ENCODE measurements at regions not wholly inside any gene's neighbourhood (a gene's known extent, or its start where the extent isn't known, plus 50 kb on each side); places are given as distances from the start of the nearest gene placed in this dataset.

- H3K4me3 Mint-ChIP-seq: no peak overlapping the region
- H3K27ac Mint-ChIP-seq: no peak overlapping the region
- no peak for DNase-seq (ENCODE audit: low spot score)
- no peaks in the 10 kb centered on the region for H3K9me3 Mint-ChIP-seq
- H3K4me1 Mint-ChIP-seq (ENCODE audit: low read depth): no peaks in the 10 kb centered on the region
- H3K27me3 Mint-ChIP-seq (ENCODE audit: low read depth): no peaks in the 10 kb centered on the region
- H3K36me3 Mint-ChIP-seq (ENCODE audit: low read depth): no peaks in the 10 kb centered on the region
Measured at GRCh38 chr6:156348424-156348823, 428.8 kb upstream of the ARID1B start.

GRCh38 chr6:156347656-156348055 is 429.5 kb upstream of the ARID1B start:
- no peaks in the 10 kb centered on the region for H3K4me1 Mint-ChIP-seq (ENCODE audit: low read depth)
- H3K9me3 Mint-ChIP-seq: no peaks in the 10 kb centered on the region
- no peak overlapping the region for H3K4me3 Mint-ChIP-seq

GRCh38 chr6:156347246-156347645 is 429.9 kb upstream of the ARID1B start:
- no peak overlapping the region for H3K27ac Mint-ChIP-seq
- DNase-seq (ENCODE audit: low spot score): no peak
- no peaks in the 10 kb centered on the region for H3K27me3 Mint-ChIP-seq (ENCODE audit: low read depth)
- H3K4me1 Mint-ChIP-seq (ENCODE audit: low read depth): no peaks in the 10 kb centered on the region
- H3K36me3 Mint-ChIP-seq (ENCODE audit: low read depth): no peaks in the 10 kb centered on the region
- no peak overlapping the region for H3K4me3 Mint-ChIP-seq
- no peaks in the 10 kb centered on the region for H3K9me3 Mint-ChIP-seq

More at GRCh38 chr6:156347656-156348055, 429.5 kb upstream of the ARID1B start:
- Mint-ChIP-seq H3K27ac (no peak overlapping the region), H3K36me3 (ENCODE audit: low read depth) (no peaks in the 10 kb centered on the region), H3K27me3 (ENCODE audit: low read depth) (no peaks in the 10 kb centered on the region)
- no peak for DNase-seq (ENCODE audit: low spot score)

DNA sequence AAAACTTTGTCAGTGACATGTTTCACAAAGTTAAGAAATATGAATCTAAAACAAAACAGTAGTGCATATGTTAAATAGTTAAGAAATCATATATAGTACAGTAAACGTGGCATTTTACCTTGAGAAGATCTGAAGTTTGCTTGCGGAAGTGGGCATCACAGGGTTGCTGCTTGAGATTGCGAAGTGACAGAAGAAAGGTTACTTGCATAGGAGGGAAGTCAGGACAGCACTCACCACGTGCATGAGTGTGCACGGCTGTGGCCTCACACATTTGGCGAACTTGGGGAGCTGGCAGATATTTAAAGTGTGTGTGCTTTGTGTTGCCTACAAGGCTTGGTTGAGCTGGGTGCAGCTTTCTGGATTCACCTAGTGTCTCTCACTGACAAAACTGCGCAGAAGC is 431.5 kb upstream of the ARID1B start:
- Mint-ChIP-seq H3K4me1 (ENCODE audit: low read depth) (no peaks in the 10 kb centered on the region), H3K9me3 (no peaks in the 10 kb centered on the region), H3K27ac (no peak overlapping the region), H3K4me3 (no peak overlapping the region), H3K36me3 (ENCODE audit: low read depth) (no peaks in the 10 kb centered on the region), H3K27me3 (ENCODE audit: low read depth) (no peaks in the 10 kb centered on the region)
- DNase-seq (ENCODE audit: low spot score): no peak

- no peak for DNase-seq (ENCODE audit: low spot score)
- H3K4me1 Mint-ChIP-seq (ENCODE audit: low read depth): no peaks in the 10 kb centered on the region
Measured at GRCh38 chr6:156344491-156344890, 432.7 kb upstream of the ARID1B start.

DNA sequence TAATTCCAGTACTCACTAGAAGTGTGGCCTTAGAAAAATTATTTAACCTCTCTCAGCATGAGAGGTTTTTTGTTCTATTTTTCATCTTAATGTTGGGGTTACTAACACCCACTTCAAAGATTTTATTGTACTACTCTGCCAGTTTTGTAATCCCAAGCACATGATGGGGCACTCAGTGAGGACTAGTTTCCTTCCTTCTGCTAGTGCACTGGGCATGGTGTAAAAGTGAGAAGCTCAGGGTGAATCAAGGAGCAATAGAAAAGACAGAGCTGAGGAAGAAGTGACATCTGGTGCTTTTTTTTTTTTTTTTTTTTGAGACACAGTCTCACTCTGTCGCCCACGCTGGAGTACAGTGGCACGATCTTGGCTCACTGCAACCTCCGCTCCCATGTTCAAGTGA is 439.4 kb upstream of the ARID1B start:
- Mint-ChIP-seq H3K4me1 (ENCODE audit: low read depth) (no peaks in the 10 kb centered on the region), H3K36me3 (ENCODE audit: low read depth) (no peaks in the 10 kb centered on the region), H3K27me3 (ENCODE audit: low read depth) (no peaks in the 10 kb centered on the region), H3K9me3 (peaks cover 8% of the 10 kb centered on the region), H3K4me3 (no peak overlapping the region), H3K27ac (no peak overlapping the region)
- DNase-seq (ENCODE audit: low spot score): no peak

More at GRCh38 chr6:156344491-156344890, 432.7 kb upstream of the ARID1B start:
- H3K9me3 Mint-ChIP-seq: no peaks in the 10 kb centered on the region
- no peaks in the 10 kb centered on the region for H3K27me3 Mint-ChIP-seq (ENCODE audit: low read depth)
- no peak overlapping the region for H3K27ac Mint-ChIP-seq
- H3K4me3 Mint-ChIP-seq: no peak overlapping the region
- H3K36me3 Mint-ChIP-seq (ENCODE audit: low read depth): no peaks in the 10 kb centered on the region

GRCh38 chr6:156336733-156337132 is 440.4 kb upstream of the ARID1B start:
- Mint-ChIP-seq H3K4me1 (ENCODE audit: low read depth) (no peaks in the 10 kb centered on the region), H3K9me3 (peaks cover 11% of the 10 kb centered on the region), H3K27ac (no peak overlapping the region), H3K27me3 (ENCODE audit: low read depth) (no peaks in the 10 kb centered on the region), H3K36me3 (ENCODE audit: low read depth) (no peaks in the 10 kb centered on the region), H3K4me3 (no peak overlapping the region)
- DNase-seq (ENCODE audit: low spot score): no peak

DNA sequence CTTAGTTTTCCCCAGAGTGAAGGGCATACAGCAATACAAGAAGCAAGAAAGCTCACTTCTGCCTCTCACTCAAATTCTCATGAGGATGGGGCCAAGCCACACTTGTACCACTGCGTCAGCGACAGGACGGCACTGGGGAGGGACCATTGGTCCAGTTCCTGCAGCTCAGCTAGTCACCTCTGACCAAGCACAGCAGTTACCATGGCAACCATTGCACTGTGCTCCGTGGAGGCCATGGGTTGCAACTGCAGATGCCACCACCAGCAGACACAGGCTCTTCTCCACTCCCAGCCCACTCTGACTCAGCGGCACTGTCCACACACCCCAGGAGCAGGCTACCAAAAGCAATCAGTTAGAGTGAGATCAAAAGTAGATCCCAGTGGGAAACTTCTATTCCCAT is 441.1 kb upstream of the ARID1B start:
- no peak overlapping the region for H3K4me3 Mint-ChIP-seq
- H3K27me3 Mint-ChIP-seq (ENCODE audit: low read depth): no peaks in the 10 kb centered on the region
- no peaks in the 10 kb centered on the region for H3K36me3 Mint-ChIP-seq (ENCODE audit: low read depth)
- DNase-seq (ENCODE audit: low spot score): no peak
- no peaks in the 10 kb centered on the region for H3K4me1 Mint-ChIP-seq (ENCODE audit: low read depth)
- peaks cover 18% of the 10 kb centered on the region for H3K9me3 Mint-ChIP-seq
- H3K27ac Mint-ChIP-seq: no peak overlapping the region

GRCh38 chr6:156334966-156335365 is 442.2 kb upstream of the ARID1B start:
- Mint-ChIP-seq H3K36me3 (ENCODE audit: low read depth) (no peaks in the 10 kb centered on the region), H3K4me3 (no peak overlapping the region), H3K9me3 (peaks cover 21% of the 10 kb centered on the region), H3K27ac (no peak overlapping the region), H3K27me3 (ENCODE audit: low read depth) (no peaks in the 10 kb centered on the region), H3K4me1 (ENCODE audit: low read depth) (no peaks in the 10 kb centered on the region)
- DNase-seq (ENCODE audit: low spot score): no peak

GRCh38 chr6:156319707-156320106 is 457.5 kb upstream of the ARID1B start:
- H3K27me3 Mint-ChIP-seq (ENCODE audit: low read depth): no peaks in the 10 kb centered on the region
- H3K9me3 Mint-ChIP-seq: no peaks in the 10 kb centered on the region
- no peaks in the 10 kb centered on the region for H3K4me1 Mint-ChIP-seq (ENCODE audit: low read depth)
- H3K4me3 Mint-ChIP-seq: no peak overlapping the region
- no peaks in the 10 kb centered on the region for H3K36me3 Mint-ChIP-seq (ENCODE audit: low read depth)
- H3K27ac Mint-ChIP-seq: no peak overlapping the region
- no peak for DNase-seq (ENCODE audit: low spot score)

- H3K27ac Mint-ChIP-seq: no peak overlapping the region
- no peaks in the 10 kb centered on the region for H3K9me3 Mint-ChIP-seq
- no peak for DNase-seq (ENCODE audit: low spot score)
- H3K4me1 Mint-ChIP-seq (ENCODE audit: low read depth): no peaks in the 10 kb centered on the region
- no peaks in the 10 kb centered on the region for H3K36me3 Mint-ChIP-seq (ENCODE audit: low read depth)
- no peaks in the 10 kb centered on the region for H3K27me3 Mint-ChIP-seq (ENCODE audit: low read depth)
- H3K4me3 Mint-ChIP-seq: no peak overlapping the region
Measured at GRCh38 chr6:156316583-156317125, 460.5 kb upstream of the ARID1B start.

DNA sequence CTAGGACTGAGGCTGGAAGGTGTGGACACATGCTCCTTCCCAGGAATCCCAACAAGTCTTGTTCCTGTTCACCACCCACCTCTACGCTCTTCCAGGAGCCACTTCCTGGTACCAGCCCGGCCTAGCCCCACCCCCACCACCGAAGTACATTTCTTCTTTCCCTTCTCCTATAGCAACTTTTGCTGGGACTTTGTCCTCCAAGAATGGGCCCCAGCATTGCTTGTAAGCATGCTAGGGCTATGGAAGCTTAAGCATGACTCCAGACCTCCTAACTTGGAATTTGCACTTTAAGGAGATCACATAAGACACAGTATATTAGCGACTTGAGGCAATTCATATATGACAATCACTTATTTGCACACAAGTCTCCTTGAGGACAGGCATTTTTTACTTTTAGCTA is 462.0 kb upstream of the ARID1B start:
- Mint-ChIP-seq H3K27ac (no peak overlapping the region), H3K4me3 (no peak overlapping the region), H3K4me1 (ENCODE audit: low read depth) (no peaks in the 10 kb centered on the region), H3K36me3 (ENCODE audit: low read depth) (no peaks in the 10 kb centered on the region), H3K27me3 (ENCODE audit: low read depth) (no peaks in the 10 kb centered on the region), H3K9me3 (no peaks in the 10 kb centered on the region)
- DNase-seq (ENCODE audit: low spot score): no peak

- H3K36me3 Mint-ChIP-seq (ENCODE audit: low read depth): no peaks in the 10 kb centered on the region
- no peak for DNase-seq (ENCODE audit: low spot score)
- H3K27ac Mint-ChIP-seq: no peak overlapping the region
- H3K27me3 Mint-ChIP-seq (ENCODE audit: low read depth): no peaks in the 10 kb centered on the region
- H3K9me3 Mint-ChIP-seq: no peaks in the 10 kb centered on the region
- no peaks in the 10 kb centered on the region for H3K4me1 Mint-ChIP-seq (ENCODE audit: low read depth)
- no peak overlapping the region for H3K4me3 Mint-ChIP-seq
Measured at GRCh38 chr6:156313037-156313436, 464.1 kb upstream of the ARID1B start.

GRCh38 chr6:156311291-156311690 is 465.9 kb upstream of the ARID1B start:
- no peaks in the 10 kb centered on the region for H3K36me3 Mint-ChIP-seq (ENCODE audit: low read depth)
- no peaks in the 10 kb centered on the region for H3K9me3 Mint-ChIP-seq
- H3K4me1 Mint-ChIP-seq (ENCODE audit: low read depth): no peaks in the 10 kb centered on the region
- H3K4me3 Mint-ChIP-seq: no peak overlapping the region
- H3K27ac Mint-ChIP-seq: no peak overlapping the region
- no peaks in the 10 kb centered on the region for H3K27me3 Mint-ChIP-seq (ENCODE audit: low read depth)
- DNase-seq (ENCODE audit: low spot score): no peak

- no peaks in the 10 kb centered on the region for H3K9me3 Mint-ChIP-seq
- DNase-seq (ENCODE audit: low spot score): no peak
- no peaks in the 10 kb centered on the region for H3K36me3 Mint-ChIP-seq (ENCODE audit: low read depth)
- no peak overlapping the region for H3K27ac Mint-ChIP-seq
- H3K4me3 Mint-ChIP-seq: no peak overlapping the region
- H3K27me3 Mint-ChIP-seq (ENCODE audit: low read depth): no peaks in the 10 kb centered on the region
- H3K4me1 Mint-ChIP-seq (ENCODE audit: low read depth): no peaks in the 10 kb centered on the region
Measured at GRCh38 chr6:156310701-156311100, 466.5 kb upstream of the ARID1B start.
